BE2C (cell line): ENCODE measurements at regions not wholly inside any gene's neighbourhood (a gene's known extent, or its start where the extent isn't known, plus 50 kb on each side); places are given as distances from the start of the nearest gene placed in this dataset.

ENCODE experiments used
- DNase-seq: peaks from one replicate; pipeline ENCODE4 v3.0.0-alpha.2; 2020
- H3K27me3 ChIP-seq: fragments of 250-450 bp; sonication (Bioruptor Pico); 2 replicates; pipeline ENCODE4 v1.5.1; 2020; ENCODE audit warnings: mild to moderate bottlenecking
- H3K36me3 ChIP-seq: fragments of 250-450 bp; sonication (Bioruptor Pico); 2 replicates; pipeline ENCODE4 v1.5.1; 2020; ENCODE audit warnings: mild to moderate bottlenecking
- H3K4me1 ChIP-seq: fragments of 250-450 bp; sonication (Bioruptor Pico); 2 replicates; pipeline ENCODE4 v1.5.1; 2020
- H3K4me3 ChIP-seq: 2 replicates; pipeline ENCODE4 v1.5.1; 2011; ENCODE audit warnings: low read depth, low read length
- H3K9me3 ChIP-seq: fragments of 250-450 bp; sonication (Bioruptor Pico); 2 replicates; pipeline ENCODE4 v1.5.1; 2020
- CTCF ChIP-seq: IDR thresholded peaks from 2 replicates; pipeline ENCODE4 v1.5.1; 2012; ENCODE audit warnings: mild to moderate bottlenecking, low read depth, low read length

- no peaks in the 10 kb centered on the region for H3K36me3 ChIP-seq
- H3K9me3 ChIP-seq: no peaks in the 10 kb centered on the region
- H3K27me3 ChIP-seq: no peaks in the 10 kb centered on the region
- H3K4me1 ChIP-seq: no peaks in the 10 kb centered on the region
- no peak overlapping the region for H3K4me3 ChIP-seq
- DNase-seq: no peak
- no peak for TF ChIP-seq CTCF
Observed at GRCh38 chr10:55200020-55200419, 399.0 kb upstream of the PCDH15 start.

DNA sequence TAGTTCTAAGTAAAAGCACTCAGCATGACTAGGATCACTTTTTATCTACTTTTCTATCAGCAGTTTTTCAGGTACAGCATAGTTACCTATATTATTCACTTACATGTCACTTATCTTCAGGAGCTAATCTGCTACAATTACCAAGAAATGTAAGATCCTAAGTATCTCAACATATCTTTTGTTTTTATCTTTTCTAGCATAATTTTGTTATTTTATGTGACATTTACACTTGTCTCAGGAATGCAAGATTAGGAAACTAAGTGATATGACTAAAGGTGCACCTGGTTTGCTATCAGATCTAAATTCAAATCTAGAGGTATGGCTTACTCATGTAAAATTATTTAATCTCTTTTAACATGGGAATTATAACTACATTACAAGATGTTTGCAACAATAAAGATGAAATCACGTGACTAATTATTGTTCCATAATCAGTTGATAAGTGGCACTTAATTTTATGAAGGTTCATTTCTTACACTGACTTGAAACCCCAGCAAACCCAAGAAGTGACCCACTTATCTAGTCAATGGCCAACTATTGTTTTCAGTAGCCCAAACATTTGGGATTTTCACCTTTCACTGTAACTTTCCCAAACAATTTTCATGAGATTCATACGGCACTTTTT lies 390.3 kb upstream of the PCDH15 start:
- no peak for TF ChIP-seq CTCF
- no peak for DNase-seq
- Histone ChIP-seq H3K4me1 (no peaks in the 10 kb centered on the region; the same call in 1 of the 2 replicates), H3K4me3 (no peak overlapping the region), H3K36me3 (no peaks in the 10 kb centered on the region), H3K9me3 (no peaks in the 10 kb centered on the region), H3K27me3 (no peaks in the 10 kb centered on the region)

GRCh38 chr10:55183993-55184392 lies 383.0 kb upstream of the PCDH15 start:
- DNase-seq: no peak
- H3K27me3 ChIP-seq: no peaks in the 10 kb centered on the region
- H3K4me3 ChIP-seq: no peak overlapping the region
- no peaks in the 10 kb centered on the region for H3K36me3 ChIP-seq
- TF ChIP-seq CTCF: no peak
- H3K9me3 ChIP-seq: no peaks in the 10 kb centered on the region
- H3K4me1 ChIP-seq: peaks cover 3% of the 10 kb centered on the region

GRCh38 chr10:55180357-55180756 lies 379.3 kb upstream of the PCDH15 start:
- Histone ChIP-seq H3K9me3 (no peaks in the 10 kb centered on the region), H3K36me3 (no peaks in the 10 kb centered on the region), H3K4me3 (no peak overlapping the region), H3K4me1 (peaks cover 3% of the 10 kb centered on the region), H3K27me3 (no peaks in the 10 kb centered on the region)
- no peak for DNase-seq
- no peak for TF ChIP-seq CTCF

- Histone ChIP-seq H3K36me3 (no peaks in the 10 kb centered on the region), H3K4me1 (no peaks in the 10 kb centered on the region), H3K27me3 (no peaks in the 10 kb centered on the region), H3K9me3 (no peaks in the 10 kb centered on the region), H3K4me3 (no peak overlapping the region)
- peak; percentile 40 for TF ChIP-seq CTCF
- no peak for DNase-seq
Observed at GRCh38 chr10:55174419-55174818, 373.4 kb upstream of the PCDH15 start.

- H3K27me3 ChIP-seq: no peaks in the 10 kb centered on the region
- H3K36me3 ChIP-seq: no peaks in the 10 kb centered on the region
- H3K9me3 ChIP-seq: no peaks in the 10 kb centered on the region
- DNase-seq: no peak
- TF ChIP-seq CTCF: no peak
- H3K4me3 ChIP-seq: no peak overlapping the region
- no peaks in the 10 kb centered on the region for H3K4me1 ChIP-seq
Observed at GRCh38 chr10:55169493-55169892, 368.5 kb upstream of the PCDH15 start.
